Mesenteric fat pad (tissue), 1 donor: ENCODE measurements at regions not wholly inside any gene's neighbourhood (a gene's known extent, or its start where the extent isn't known, plus 50 kb on each side); places are given as distances from the start of the nearest gene placed in this dataset.

ENCODE experiments used
- DNase-seq: peaks from one replicate; pipeline ENCODE4 v3.0.0-alpha.2; 2020; ENCODE audit warnings: low spot score
- donor health status: DM: yes; HTN: yes; CAD: no.

DNA sequence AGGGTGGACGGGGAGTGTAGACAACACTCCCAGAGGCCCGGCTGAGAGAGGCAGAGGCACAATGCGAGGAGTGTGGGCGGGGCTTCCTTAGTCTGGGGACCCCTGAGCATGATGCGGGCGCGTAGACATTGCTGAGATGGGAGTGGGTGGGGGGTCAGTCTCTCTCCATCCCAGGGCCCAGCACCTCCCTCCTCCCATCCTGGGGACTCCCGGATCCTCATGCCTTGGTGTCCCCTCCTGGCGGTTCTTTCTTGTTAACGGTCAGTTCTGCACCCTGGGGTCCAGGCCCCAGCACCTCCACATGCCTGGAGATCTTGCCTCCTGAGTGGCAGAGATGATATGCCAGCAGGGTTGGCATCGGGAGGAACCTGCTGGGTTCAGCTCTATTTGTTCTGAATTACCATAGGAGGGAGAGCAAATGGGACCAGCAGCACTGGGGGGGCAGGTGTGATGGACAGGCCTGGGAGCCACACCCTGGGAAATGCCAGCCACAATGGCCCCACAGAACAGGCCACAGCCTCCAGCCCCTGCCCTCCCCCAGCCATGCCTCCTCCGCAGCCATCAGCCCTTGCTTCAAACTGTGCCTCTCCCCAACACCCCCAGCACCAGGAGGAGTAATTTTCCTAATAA is 55.7 kb downstream of the RTL6 start:
- DNase-seq, result peak; percentile 45

DNA sequence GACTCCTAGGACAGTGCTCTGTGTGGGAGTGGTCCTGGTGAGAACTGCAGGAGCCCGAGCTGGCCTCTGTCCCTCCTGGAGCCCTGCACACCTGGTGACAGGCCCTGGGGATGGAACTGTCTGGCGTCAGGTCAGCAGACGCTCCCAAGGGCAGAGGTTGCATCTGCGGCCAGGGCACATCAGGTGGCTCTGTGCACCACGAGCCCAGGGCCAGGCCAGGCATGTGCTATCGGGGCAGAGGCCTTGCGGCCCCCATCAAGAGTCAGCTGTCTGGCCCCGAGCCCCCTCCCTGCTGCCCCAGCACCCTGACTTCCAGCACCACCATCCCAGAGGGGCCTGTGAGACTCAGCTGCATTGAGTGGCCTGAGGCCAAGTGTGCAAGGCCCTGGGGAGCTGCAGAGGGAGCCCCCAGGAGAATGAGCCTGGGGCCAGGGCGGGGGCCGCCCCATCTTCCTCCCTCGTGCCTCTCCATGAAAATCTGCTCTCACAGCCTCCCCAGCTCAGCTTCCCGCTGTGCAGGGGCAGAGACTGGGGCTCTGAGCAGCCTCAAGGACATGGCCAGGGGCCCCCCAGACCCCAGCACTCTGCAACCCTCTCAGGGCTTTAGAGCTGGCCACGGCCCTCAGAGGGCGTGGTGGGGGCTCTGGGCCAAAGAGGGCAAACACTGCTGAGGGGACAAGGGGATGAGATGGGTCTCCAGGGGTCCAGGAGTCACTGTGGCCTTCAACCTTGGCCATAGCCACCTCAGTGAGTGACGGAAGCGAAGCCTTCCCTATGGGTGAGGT is 56.4 kb downstream of the RTL6 start:
- peak; percentile 62 for DNase-seq

- DNase-seq, result peak; percentile 82
Measured at GRCh38 chr22:44440224-44441160, 57.5 kb downstream of the RTL6 start.

DNA sequence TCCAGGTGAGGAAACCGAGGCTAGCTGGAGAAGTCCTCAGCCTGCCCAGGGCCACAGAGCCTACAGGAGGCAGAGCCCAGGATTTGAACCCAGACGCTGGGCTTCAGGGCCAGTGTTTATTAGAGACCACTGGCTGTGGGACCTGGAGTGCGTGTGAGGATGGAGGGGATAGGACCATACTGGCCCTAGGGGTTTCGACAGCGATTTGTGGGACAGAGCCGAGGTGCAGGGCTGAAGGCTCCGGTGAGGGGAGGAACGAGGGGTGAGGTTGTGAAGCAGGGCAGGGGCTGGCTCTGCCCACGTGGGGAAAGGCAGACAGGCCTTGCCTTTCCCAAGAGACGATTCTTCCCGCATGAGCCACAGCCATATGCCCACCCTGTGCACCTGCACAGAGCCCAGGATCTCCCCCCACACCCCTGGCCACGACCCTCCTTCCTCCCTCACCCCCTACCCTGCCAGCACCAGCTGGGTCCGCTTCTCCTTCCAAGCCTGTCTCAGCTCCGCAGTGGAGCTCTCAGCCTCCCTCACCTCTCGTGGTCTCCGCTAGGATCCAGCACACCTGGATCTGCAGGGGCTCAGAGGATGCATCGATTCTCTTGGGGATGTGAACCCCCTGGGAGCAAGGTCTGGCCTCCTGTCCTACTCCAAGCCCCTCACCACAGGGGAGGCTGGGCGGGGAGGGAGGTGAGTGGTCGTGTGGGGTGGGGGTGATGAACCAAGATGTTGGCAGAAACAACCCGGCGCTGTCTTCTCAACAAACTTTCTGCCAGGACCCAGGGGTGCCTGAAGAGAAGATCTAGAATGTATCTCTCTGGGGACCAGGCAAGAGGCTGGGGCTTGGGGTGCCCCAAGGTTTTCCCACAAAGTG is 58.4 kb downstream of the RTL6 start:
- peak; percentile 82 for DNase-seq

DNA sequence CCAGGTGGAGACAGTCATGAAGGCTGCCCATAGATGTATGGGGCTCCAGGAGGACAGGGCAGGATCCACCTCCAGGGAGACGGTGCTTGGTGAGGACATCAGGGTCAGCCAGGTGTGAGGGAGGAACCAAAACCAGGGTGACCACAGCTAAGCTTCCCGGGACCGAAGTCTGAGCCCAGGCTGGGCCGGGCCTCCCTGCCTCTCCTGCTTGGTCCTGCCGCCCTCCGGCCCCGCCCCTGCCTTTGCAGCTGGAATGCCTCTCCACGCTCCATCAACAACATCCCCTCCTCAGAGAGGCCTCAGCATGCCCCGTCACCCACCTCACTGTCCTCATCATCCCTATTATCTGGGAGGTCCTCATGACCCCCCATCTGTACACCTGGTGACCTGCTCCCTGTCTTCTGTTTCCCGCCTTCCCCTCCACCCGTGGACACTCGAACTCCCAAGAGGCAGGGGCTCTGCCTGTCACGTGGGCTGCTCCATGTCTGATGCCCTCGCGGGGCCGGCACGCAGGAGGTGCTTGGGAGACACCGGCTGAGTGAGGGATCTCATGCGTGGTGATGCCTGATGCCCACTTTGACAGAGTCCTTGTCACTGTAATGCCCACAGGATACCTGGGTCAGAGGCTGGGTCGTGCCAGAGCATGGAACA is 59.4 kb downstream of the RTL6 start:
- peak; percentile 77 for DNase-seq

- DNase-seq, result peak; percentile 71
Measured at GRCh38 chr22:44438056-44438455, 60.0 kb downstream of the RTL6 start.

- peak; percentile 81 for DNase-seq
Measured at GRCh38 chr22:44437216-44438055, 60.6 kb downstream of the RTL6 start.

- DNase-seq, result no peak
Measured at GRCh38 chr22:44436736-44437135, 61.3 kb downstream of the RTL6 start.

- DNase-seq, result peak; percentile 39
Measured at GRCh38 chr22:44431256-44431655, 66.8 kb downstream of the RTL6 start.

- DNase-seq, result peak; percentile 45
Measured at GRCh38 chr22:44430716-44431115, 67.3 kb downstream of the RTL6 start.

DNA sequence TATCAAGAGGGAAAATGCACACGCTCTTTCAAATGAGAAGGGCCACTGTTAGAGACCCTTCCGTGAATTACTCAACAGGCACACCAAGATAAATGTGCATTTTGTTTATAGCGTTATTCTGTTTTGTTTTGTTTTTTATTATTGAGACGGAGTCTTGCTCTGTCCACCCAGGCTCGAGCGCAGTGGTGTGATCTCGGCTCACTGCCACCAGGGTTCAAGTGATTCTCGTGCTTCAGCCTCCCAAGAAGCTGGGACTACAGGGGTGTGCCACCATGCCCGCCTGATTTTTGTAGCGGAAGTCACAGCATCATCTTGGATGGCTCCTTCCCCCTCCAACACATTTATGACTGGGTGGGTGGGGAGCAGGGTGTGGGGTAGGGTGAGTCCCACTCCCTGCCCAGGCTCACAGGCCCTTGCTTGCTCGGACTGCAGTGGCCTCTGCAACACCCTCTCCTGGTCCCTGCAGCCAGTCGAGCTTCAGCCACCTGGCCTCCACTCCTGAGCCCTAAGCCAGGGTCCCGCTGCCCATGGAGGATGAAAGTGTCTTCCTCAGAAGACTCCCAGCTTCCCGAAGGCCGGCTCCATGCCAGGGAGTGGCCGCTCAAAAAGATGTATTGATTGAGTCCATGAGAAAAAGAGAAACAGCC is 68.0 kb downstream of the RTL6 start:
- DNase-seq, result peak; percentile 57

GRCh38 chr22:44428941-44429830 is 68.8 kb downstream of the RTL6 start:
- DNase-seq, result peak; percentile 78

DNA sequence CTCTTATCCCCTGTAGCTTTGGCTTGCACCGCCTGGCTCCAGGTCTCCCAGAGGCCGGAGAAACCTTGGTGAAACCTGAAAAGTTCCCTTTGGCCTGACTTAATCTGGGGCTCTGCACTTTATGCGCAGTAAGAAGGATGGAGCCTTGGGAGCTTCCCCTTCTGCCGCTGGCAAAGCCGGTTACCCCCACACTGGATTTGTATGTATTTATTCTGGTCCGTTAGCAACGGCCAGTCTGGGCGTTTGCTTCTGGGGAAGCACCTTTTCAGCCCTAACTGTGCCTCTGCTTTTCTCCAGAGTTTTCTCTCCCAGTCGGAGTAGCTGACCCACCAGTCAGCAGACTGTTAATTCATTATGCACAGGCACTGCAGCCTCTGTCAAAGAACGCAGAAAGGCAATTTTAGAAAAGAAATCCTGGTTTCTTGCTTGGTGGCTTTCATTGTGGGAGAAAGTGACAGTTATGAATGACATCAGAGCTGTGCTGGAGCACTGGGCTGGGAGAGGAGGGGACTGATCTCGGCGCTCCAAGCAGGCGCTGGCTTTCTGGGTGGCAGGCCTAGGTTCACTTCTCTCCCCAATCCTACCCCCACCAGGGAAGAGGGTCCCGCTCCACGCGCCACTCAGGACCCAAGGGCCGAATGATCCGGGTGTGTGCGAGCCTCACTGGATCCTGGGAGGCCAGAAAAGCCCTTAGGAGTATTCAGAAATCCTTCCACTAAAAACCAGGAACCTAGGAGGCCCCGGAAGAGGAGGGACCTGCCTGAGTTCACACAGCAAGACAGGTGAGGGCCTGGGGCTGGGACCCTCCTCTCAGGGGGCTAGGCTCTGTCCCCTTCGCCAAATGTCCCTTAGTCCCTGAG is 70.2 kb downstream of the RTL6 start:
- DNase-seq, result peak; percentile 77

- DNase-seq, result peak; percentile 71
Measured at GRCh38 chr22:44426981-44427380, 71.1 kb downstream of the RTL6 start.

GRCh38 chr22:44425694-44426045 is 72.4 kb downstream of the RTL6 start:
- DNase-seq, result peak; percentile 53

DNA sequence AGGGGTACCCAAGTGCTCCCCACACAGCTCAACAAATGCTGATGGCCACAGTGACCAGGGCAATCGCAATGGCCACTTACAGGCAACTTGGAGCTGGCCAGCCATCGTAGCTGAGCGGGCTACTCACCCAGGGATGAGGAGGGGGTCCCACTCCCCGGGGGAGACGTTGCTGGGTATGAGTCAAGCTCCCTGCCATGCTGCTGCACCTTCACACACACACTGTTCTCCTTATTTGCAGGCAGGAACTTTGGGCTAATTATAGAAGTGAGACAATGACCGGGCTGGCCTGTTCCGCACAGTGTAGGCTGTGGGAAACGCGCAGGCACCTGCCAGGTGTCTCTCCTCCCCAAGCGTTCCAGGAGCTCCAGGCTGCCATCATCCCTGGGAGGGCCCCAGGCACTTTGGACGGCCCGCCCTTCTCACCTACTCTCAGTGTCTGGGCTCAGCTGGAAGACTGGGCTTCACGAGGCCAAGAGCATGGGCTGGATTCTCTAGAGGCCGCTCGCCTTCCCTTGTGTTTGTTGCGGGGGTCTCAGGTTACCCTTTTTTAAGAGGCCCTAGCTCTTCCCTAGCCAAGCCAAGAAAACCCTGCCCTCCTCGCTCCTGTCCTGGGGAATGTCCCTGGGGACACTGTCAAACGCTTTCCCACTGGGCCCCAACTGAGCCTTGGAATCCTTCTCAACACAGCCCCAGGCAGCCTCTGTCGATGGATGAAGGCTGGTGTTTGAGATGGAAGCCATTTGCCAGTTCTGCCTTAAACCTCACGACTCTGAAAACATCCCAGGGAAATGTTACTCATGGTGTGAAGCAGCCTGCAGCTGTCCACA is 73.0 kb downstream of the RTL6 start:
- DNase-seq, result peak; percentile 79
